Choroid plexus epithelial cell (primary cell): ENCODE measurements at regions not wholly inside any gene's neighbourhood (a gene's known extent, or its start where the extent isn't known, plus 50 kb on each side); places are given as distances from the start of the nearest gene placed in this dataset.

Experiments used
- DNase-seq: peaks from one replicate; pipeline ENCODE4 v3.0.0-alpha.2; 2010; ENCODE audit warnings: low read depth
- H3K4me3 ChIP-seq: 2 replicates; pipeline ENCODE4 v1.5.1; 2011; ENCODE audit warnings: low read depth, mild to moderate bottlenecking, control low read depth, low read length, moderate library complexity
- TF ChIP-seq, protein P1 (sequence below): conservative IDR thresholded peaks from 2 replicates; pipeline ENCODE4 v1.5.1; 2011; ENCODE audit warnings: low read depth, mild to moderate bottlenecking, control low read depth, inconsistent platforms, low read length, moderate library complexity

DNA sequence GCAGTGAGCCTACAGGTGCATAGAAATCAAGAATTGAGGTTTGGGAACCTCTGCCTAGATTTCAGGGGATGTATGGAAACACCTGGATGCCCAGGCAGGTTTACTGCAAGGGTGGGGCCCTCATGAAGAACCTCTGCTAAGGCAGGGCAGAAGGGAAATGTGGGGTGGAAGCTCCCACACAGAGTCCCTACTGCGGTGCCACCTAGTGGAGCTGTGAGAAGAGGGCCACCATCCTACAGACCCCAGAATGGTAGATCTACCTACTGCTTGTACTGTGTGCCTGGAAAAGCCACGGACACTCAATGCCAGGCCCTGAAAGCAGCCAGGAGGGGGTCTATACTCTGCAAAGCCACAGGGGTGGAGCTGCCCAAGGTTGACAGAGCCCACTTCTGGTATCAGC is 533.5 kb downstream of the GPAM start:
- TF ChIP-seq, protein P1, sequence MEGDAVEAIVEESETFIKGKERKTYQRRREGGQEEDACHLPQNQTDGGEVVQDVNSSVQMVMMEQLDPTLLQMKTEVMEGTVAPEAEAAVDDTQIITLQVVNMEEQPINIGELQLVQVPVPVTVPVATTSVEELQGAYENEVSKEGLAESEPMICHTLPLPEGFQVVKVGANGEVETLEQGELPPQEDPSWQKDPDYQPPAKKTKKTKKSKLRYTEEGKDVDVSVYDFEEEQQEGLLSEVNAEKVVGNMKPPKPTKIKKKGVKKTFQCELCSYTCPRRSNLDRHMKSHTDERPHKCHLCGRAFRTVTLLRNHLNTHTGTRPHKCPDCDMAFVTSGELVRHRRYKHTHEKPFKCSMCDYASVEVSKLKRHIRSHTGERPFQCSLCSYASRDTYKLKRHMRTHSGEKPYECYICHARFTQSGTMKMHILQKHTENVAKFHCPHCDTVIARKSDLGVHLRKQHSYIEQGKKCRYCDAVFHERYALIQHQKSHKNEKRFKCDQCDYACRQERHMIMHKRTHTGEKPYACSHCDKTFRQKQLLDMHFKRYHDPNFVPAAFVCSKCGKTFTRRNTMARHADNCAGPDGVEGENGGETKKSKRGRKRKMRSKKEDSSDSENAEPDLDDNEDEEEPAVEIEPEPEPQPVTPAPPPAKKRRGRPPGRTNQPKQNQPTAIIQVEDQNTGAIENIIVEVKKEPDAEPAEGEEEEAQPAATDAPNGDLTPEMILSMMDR: no peak
- DNase-seq: no peak
- no peak overlapping the region for H3K4me3 ChIP-seq

DNA sequence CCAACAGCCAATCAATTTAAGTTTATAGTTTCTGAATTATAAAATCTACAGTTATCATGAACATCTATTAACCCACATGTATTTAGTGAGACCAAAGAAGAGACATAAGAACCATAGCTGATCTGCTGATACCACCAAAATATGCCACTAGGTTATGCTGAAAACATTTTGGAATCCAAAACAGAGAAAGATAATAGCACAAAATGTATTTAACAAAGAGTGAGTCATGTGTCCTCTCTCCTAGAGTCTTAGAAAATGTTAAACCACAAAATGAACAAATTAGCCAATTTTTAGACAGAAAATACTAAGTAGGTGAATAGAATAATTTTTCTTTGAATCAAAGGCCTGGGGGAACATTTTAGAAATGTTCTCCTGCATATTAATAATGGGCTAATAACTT is 527.5 kb downstream of the GPAM start:
- H3K4me3 ChIP-seq: no peak overlapping the region
- no peak for DNase-seq
- TF ChIP-seq, protein P1: no peak

- TF ChIP-seq, protein P1: no peak
- DNase-seq: no peak
- H3K4me3 ChIP-seq: no peak overlapping the region
These were observed 505.8 kb downstream of the GPAM start for GRCh38 chr10:111677759-111678158.

DNA sequence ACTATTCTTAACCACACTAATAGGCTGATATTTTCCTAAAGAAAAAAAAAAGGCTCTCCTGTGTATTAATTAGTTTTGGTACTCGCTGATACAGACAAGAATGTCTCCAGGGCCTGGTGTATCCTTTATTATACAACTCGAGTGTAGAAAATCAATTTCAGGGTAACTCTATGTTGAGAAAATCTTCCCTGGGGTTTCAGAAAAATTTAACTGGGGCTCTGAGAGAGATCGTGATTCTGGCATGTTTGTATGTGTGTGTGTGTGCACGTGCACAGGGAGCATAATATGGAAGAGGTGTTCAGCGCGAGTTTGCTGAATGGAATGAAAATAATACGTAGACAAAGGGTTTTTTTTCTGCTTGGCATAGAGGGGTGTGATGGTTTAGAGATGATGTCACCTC is 496.8 kb downstream of the GPAM start:
- TF ChIP-seq, protein P1: no peak
- no peak for DNase-seq
- H3K4me3 ChIP-seq: no peak overlapping the region

DNA sequence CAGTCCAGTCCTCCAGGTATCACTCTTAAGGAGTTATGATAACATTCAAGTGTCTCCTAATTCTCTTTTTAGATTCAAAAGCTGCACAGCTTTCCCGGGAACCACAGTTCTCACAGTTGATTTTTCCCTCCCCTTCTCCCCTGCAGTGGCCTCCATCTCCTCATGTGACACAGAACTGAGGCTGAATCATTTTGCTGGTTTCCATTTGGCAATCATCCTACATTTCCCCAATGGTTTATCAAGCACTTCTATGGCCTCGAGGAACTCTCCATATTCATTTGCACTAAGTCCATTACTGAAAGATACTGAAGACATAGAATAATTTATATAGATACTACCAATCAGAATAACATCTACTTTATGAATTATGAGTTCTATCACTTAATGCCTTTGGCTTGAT is 484.9 kb downstream of the GPAM start:
- TF ChIP-seq, protein P1: no peak
- no peak overlapping the region for H3K4me3 ChIP-seq
- DNase-seq: no peak

DNA sequence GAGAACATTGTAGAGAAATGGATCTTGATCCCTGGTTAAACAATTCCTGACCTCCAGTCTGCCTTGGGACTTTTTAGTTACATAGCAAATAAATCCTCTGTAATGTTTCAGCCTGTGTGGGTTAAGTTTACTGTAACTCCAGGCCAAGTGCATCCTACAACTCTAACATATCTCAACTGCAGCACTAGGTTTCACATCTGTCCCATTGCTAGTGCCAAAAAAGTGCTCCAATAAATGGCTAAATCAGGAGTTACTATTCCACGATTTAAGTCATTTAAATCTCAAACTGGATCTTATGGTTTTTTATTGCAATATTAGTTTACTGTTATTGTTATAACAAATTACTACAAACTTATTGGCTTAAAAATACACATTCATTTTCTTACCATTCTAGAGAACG is 479.6 kb downstream of the GPAM start:
- no peak for DNase-seq
- TF ChIP-seq, protein P1: no peak
- H3K4me3 ChIP-seq: no peak overlapping the region

- H3K4me3 ChIP-seq: no peak overlapping the region
- TF ChIP-seq, protein P1: no peak
- DNase-seq: peak; percentile 2
These were observed 478.5 kb downstream of the GPAM start for GRCh38 chr10:111705021-111705420.
